PFSK-1 (cell line): ENCODE measurements at regions not wholly inside any gene's neighbourhood (a gene's known extent, or its start where the extent isn't known, plus 50 kb on each side); places are given as distances from the start of the nearest gene placed in this dataset.

Experiments used
- POLR2AphosphoS5 ChIP-seq: IDR thresholded peaks from 2 replicates; pipeline ENCODE4 v1.6.1; 2012; ENCODE audit warnings: low read depth, mild to moderate bottlenecking, control low read depth, low read length, moderate library complexity
- TAF1 ChIP-seq: IDR thresholded peaks from 2 replicates; pipeline ENCODE4 v1.6.1; 2012; ENCODE audit warnings: low read length, control low read depth, borderline replicate concordance; ENCODE audit not compliant: insufficient read depth

GRCh38 chr9:86679909-86680308 lies 267.4 kb downstream of the GAS1 start:
- no peak for TF ChIP-seq POLR2AphosphoS5
- no peak for TF ChIP-seq TAF1
